Stimulated activated CD8-positive, alpha-beta memory T cell treated with anti-CD3 and anti-CD28 coated beads, Interleukin-4, amount 100 ng/mL, for 4 hours (primary cell): ENCODE measurements at regions not wholly inside any gene's neighbourhood (a gene's known extent, or its start where the extent isn't known, plus 50 kb on each side); places are given as distances from the start of the nearest gene placed in this dataset.
"Not testable (repeated sequence)": the region's sequence is repeated elsewhere in the genome, so short reads cannot be mapped to it uniquely, and the experiment has no call there.

Experiments
- DNase-seq, 2 donors: peaks; one replicate each; pipeline ENCODE4 v3.0.0-alpha.2; 2020; ENCODE audit warnings: low read depth in 2 of 2, low spot score in 1 of 2

DNA sequence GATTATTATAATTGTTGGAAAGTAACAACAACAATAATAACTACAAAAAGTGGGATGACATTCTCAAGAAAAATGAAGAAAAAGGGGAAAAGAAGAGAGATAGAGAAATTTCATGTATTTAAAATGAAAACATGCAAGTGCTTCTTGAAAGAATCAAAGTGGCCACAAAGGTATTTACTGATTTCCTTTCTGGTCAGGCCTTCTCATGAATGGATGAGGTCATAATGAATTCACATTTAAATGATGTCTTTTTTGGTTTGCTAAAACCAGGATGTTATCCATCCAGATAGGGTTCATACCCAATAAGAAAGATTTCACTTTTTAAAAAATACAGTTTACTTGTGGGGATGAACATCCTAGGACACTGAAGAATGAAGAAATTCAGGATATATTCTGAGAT, 446.4 kb upstream of the PTGER4 start:
- DNase-seq: no peak

DNA sequence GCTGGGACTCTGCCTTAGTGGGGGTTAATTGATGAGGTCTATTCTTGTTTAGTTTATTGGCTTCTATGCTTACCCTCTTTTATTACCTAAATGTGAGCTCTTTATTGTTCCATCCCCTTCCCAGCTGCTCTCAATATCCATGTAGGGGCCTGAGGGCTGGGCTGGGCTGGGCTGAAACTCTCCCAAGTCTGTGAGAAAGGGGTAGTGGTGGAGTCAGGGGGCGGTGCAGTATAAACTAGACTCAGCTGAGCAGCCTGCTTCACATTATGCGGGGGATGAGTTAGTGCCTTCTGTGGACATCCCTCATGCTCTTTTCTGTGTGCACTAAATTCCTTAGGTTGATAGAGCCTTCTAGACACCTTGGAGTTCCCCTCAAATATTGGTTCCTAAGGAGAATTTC, 451.8 kb upstream of the PTGER4 start:
- no peak for DNase-seq

DNA sequence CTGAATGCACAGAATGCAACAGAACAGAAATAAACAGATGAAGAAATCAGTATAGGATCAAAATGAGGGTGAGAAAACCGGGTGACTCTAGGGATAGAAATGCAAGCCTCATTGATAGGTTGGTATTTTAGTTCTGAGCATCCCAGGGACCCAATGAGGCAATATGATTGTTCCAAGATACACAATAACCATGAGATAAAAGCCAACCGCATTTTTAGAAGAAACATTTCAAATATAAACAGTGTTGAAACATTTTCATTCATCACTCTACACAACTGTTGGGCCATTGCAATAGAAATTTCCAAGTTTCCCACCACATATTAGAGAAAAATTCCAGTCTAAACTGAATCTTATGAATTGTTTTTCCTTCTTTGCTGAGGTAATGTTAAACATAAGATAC, 452.3 kb upstream of the PTGER4 start:
- no peak for DNase-seq

DNA sequence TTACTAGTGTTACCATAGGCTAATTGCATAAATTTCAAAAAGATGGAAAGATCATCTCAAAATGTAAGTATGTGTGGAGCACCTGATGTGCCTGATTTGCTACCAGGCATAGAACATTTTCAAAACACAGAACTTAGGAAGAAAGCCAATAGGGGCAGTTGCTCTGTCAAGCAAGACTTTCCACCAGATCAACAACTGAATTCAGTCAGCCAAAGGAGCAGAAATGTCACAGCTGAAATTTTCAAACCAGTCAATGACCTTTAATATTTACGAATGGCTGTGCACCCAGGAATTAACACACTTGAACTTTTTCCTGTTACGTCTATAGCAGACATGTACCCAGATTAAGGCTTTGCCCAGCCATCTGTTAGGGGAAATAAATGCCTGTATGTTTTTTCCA, 452.8 kb upstream of the PTGER4 start:
- DNase-seq: no peak

DNA sequence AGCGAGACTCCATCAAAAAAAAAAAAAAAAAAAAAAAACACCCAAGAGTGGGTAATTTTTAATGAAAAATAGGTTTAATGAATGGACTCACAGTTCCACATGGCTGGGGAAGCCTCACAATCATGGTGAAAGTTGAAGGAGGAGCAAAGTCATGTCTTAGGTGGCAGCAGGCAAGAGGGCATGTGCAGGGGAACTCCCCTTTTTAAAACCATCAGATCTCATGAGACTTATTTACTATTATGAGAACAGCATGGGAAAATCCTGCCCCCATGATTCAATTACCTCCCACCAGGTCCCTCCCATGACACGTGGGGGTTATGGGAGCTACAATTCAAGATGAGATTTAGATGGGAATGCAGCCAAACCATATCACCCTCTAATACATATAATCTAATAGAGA, 454.6 kb upstream of the PTGER4 start:
- DNase-seq: not testable (repeated sequence)

DNA sequence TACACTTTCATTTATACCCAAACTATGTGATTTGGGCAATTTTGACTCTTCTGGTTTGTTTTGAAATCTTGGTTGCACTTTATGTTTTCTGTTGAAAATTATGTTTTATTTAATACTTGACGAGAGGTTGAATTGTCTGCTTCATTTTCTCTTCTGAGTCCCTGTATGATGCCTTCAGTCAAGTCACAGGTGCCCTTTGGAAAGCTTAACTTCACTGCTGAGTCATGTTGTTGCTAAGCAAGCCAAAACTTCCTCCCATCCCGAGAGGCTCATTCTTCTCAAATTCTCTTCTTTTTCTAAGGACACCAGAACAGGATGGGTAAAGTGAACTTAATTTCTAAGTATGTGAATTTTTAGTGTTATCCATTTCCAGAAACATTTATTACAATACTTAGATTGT, 455.3 kb upstream of the PTGER4 start:
- no peak for DNase-seq

DNA sequence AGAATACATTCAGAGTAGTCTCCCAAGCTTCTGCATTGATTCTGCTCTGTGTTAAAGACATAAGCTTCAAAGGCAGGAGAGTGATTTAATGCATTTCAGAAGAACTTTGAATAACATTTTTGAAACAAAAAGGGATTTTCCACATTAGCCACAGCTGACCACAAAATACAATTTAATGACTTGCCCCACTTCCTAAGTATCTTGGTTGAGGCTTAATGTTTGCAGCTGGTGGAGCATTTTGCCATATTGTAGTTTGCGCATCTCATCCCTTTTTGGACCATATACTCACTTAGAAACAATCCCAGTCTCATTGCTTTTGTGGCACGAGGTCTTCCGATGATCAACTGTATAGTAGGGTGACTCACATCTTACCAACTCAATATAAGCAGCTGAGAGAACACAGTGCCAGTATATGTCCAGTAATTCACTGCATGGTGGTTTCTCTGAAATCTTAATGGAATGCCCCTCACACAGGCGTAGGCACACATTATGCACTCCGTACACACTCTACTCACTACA, 455.8 kb upstream of the PTGER4 start:
- no peak for DNase-seq

DNA sequence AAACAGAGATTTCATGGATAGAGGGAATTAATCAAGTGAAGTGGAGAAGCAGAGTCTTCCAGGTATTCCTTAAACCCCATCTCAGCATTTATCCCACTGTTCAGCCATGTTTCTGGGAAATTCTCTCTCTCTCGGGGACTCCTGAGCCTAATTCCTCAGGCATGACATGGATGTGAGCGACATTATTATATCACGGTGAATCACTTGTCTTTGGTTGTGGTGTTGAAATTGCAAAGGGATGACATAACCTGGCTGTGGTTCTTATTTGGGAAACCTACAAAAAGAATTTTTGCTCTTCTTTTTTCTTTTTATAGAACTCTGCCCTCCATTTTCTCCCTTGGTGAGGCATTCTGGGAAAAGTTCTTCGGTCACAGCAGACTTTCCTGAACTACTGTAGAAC, 457.9 kb upstream of the PTGER4 start:
- no peak for DNase-seq

DNA sequence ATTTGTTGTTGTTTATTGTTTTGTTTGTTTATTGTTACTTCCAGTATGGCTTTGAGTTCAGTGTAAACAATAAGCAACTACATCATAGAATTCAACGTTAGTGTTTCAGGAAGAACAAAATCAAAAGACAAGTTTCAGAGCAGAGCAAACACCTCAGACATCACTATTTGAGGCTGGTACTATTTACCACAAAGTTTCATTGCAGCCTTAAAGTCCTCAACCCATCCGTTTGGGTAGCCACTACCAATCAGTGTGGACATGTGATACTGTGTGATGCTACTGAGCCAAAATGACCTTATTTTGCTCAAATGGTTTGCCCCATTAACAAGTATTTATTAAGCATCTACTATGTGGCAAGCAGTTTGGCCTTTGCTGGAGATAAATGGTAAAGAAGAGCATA, 458.5 kb upstream of the PTGER4 start:
- DNase-seq: no peak

DNA sequence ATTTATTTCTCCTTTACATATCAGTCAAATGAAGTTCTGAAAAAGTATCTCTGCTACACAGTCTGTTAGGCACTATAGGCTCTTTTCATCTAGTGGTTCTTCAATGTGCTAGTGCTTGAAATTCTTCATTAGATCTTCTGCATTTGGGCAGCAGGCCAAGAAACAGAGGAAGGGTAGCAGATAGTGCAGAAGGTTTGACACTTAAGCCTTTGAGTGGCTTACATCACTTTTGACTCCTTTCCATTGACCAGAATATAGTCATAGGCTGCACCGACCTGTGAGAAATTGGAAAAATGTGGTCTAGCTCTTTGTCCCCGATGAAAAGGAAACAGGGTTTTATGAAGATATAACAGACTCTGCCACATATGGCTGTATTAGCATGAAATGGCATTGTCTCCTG, 459.5 kb upstream of the PTGER4 start:
- no peak for DNase-seq

DNA sequence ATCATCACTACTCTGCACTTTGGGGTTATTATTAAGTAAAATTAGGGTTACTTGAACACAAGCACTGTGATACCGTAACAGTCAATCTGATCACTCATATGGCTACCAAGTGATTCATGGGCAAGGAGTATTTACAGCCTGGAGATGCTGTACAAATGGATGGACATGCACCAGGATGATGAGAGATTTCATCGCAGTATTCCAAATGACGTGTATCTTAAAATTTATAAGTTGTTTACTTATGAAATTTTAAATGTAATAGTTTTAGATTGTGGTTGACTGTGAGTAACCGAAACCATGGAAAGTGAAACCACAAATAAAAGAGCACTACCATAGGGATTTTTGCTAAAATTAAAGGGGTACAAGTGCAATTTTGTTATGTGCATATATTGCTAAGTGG, 462.2 kb upstream of the PTGER4 start:
- no peak for DNase-seq

DNA sequence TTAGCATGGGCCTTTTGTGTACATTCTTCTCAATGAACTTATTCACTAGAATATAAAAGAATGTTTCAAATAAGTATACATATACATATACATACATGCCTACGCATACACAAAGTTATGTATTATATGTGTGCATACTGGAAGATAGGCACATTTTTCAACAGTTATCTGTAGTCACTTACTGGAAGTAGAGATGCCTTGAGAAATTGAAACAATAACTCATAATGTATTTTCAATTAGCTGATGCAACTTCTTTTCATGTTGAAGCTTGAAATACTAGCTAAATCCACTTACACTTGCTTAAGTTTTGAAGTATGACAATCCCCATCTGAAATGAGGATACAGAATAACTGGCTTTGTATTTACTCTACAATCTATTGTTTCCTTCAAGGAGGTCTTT, 469.0 kb upstream of the PTGER4 start:
- DNase-seq: no peak

DNA sequence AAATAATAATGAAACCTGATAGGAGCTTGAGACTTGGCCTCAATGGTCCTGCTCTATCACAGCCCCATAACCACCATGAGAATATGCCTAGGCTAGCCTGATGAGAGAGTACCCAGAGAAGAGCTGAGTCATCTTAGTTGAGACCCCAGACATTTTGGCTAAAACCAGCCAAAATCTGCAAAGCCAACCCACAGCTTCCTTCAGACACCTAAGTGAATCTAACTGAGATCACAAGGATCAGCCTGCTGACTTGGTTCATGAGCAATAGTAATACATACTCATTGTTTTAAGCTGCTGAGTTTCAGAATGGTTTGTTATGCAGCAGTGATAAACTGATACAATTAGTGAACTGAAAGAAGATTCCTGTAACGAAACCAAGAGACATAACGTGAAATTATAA, 473.7 kb upstream of the PTGER4 start:
- DNase-seq: no peak

DNA sequence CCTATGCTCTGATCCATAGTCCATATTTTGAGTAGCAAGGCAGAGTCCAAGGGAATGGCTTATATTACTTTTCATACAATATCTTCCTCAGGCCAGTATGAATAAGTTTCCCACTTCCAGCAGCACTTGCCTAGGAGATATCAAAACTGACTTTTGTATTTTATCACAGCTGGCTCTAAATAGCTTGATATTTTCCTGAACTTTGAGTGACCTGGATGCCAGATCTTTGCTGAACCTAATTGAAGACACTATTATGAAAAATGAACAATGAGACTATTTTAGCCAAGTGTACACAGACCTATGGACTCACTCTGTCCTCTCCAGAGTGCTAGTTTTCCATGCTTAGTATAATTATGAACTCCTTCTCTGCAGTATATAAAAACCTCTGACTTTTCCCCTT, 475.6 kb upstream of the PTGER4 start:
- DNase-seq: no peak

DNA sequence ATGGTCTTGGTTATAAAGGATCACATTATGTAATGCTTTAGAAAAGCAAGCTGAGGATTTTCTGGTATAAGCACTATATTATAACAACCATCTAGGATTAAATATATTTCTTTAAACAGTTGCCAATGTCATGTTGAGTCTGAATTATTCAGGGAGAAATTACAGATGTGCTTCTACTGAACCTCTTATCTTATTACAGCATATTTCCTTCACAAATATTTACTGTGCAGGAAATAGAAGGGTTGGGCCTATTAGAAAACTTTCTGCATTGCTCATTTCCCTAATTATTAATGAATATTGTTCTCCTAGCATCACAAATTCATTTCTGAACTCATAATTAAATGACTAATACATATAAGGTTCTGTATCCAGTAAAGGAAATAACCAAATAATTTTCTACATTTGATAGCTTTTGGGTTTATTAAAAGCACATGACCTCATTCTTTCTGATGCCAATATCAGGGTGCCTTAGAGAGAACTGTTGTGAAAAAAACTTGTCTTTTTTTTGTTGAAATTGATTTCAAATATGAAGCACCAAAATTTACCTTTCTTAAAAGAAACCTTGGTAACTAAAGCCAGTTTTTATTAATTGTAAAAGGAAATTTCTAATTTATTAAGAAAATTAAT, 476.8 kb upstream of the PTGER4 start:
- no peak for DNase-seq

DNA sequence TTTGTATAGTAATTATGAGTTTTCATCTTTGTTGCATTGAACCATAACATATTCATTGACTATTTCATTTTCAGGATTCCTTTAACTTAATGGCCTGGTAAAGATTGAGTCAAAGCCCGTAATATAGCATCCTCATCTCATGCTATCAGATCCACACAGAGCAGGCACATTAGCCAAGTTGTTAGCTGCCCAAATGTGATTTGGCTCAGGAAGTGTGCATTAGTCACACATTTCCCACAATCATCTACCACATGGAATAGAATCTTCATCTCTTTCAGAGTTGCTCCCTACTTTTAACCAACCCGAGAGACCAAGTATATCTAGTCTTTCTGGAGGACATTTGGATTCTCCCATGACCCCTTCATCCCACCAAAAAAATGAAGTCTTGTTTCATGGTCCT, 481.0 kb upstream of the PTGER4 start:
- DNase-seq: no peak

DNA sequence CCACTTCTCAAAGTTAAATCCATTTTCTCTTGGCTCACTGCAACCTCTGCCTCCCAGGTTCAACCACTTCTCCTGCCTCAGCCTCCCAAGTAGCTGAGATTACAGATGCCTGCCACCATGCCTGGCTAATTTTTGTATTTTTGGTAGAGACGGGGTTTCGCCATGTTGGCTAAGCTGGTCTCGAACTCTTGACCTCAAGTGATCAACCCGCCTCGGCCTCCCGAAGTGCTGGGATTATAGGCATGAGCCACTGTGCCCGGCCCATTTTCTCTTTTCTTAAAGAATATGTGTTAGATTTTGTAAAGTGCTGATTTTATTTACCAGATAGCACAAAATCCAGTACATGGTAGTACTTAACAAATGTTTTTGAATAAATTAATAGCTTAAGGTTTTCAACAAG, 484.1 kb upstream of the PTGER4 start:
- not testable (repeated sequence) for DNase-seq

DNA sequence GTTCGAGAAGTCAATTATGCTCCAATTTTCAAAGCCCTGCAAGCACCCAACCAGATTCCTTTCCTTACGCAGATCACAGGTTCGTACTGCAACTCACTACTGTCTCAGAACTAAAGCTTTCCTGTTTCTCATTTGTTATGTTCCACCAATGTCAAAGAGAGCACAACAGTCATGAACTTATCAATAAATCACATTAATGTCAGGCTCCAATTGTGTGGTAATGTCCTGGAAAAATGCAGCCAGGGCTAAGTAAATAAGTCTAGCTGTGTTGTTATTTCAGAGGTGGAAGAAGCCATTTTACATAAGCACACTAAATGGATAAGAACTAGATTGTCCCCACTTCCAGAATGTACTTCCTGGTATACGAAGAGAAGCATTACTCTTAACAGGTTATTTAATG, 488.6 kb upstream of the PTGER4 start:
- DNase-seq: no peak

DNA sequence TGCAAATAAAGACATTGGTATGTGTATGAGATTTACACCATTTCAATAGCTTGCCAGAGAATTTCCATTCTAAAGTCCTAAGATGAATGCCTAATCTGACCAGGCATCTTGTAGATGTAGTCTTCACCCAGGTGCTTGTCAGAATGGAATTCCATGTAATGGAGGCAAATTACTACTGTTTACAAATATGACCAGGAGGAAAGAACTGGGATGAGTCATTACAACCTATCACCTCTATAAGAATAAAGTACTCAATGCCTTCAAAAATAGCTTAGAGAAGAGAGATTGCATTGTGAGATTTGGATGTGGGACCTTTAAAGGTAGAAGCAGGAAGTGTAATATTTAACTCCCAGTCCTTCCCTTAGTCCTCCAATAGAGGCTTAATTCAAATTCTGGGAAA, 507.0 kb upstream of the PTGER4 start:
- no peak for DNase-seq

DNA sequence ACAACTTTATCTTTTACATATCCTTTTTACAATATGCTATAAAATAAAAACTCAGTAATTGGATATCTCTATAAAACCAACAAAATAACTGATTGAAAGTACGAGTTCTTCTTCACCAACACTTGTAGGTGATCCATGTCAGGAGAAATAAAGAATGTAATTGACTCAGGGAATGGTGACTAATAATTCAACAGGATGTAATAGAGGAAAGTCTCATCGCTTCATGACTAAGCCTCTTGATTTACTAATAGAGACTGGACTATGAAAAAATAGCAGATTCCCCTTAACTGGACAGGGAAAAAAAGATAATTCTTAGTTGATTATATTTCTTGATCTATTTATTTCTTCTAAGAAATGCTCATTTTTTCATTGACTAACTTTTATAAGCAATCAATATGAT, 507.7 kb upstream of the PTGER4 start:
- DNase-seq: no peak

DNA sequence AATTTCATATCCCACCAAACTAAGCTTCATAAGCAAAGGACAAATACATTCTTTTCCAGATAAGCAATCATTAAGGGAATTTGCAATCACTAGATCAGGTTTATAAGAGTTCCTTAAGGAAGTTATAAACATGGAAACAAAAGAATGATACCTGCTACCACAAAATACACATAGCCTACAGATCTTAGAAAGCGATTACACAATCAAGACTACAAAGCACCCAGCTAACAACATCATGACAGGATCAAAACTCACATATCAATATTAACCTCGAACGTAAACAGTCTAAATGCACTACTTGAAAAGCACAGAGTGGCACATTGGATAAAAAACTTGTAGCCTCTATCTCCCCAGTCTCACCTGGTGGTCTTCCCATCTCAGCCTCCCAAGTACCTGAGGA, 512.4 kb upstream of the PTGER4 start:
- no peak for DNase-seq

DNA sequence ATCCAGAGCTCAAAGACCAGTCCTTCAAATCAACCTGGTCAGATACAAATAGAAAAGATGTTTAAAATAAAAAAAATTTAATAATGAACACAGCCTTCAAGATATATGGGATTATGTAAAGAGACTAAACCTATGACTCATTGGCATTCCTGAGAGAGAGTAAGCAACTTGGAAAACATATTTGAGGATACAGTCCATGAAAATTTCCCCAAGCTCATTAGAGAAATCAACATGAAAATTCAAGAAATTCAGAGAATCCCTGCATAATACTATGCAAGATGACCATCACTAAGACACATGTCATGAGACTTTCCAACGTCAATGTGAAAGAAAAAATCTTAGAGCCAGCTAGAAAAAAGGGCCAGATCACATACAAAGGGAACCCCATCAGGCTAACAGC, 512.9 kb upstream of the PTGER4 start:
- no peak for DNase-seq

DNA sequence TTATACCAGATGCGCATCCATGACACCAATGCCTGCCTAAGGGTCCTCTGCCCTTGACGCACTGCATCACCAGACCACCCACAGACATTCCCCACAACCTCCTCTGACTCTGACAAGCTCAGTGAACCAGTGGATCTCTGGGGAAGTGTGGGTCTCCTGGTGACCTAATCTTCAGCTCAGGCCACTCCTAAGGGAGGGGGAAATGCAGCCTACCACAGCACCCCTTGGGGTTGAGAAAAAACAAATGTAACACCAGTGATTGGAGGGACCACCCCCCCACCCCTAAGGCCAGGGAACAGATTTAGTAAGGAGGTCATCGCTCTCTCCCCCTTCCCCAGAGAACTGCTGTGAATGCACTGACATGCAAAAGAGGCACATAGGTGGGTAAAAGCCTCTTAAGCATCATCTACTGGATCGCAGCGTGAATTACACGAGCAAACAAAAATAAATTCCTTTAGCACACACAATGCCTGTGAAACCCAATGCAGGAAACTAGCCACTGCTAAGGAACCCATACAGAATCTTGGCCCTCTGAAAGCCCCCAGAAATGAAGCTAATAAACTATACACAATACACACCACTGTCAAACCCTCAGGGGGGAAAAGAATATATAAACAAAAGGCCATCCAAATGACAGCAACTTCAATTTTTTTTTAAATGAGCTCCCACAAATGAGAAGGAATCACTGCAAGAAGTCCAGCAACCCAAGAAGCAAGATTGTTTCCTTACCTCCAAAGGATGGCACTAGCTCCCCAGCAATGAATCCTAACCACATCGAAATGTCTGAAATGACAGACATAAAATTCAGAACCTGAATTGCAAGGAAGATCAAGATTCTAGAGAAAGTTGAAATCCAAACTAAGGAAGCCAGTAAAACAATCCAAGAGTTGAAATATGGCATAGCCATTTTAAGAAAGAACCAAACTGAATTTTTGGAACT, 513.7 kb upstream of the PTGER4 start:
- no peak for DNase-seq
